Suprapubic skin (tissue), 4 donors: ENCODE measurements at regions not wholly inside any gene's neighbourhood (a gene's known extent, or its start where the extent isn't known, plus 50 kb on each side); places are given as distances from the start of the nearest gene placed in this dataset.

Experiments
- DNase-seq, 2 donors: peaks; one replicate each; pipeline ENCODE4 v3.0.0-alpha.2; 2019; ENCODE audit warnings: low spot score in 2 of 2
- H3K27ac ChIP-seq: fragments of 200-600 bp; sonication (generic); one replicate; pipeline ENCODE4 v1.5.1; 2019
- H3K27me3 ChIP-seq: fragments of 200-600 bp; sonication (generic); one replicate; pipeline ENCODE4 v1.5.1; 2019
- H3K36me3 ChIP-seq: fragments of 200-600 bp; sonication (generic); one replicate; pipeline ENCODE4 v1.5.1; 2019
- H3K4me1 ChIP-seq: fragments of 200-600 bp; sonication (generic); one replicate; pipeline ENCODE4 v1.5.1; 2019
- H3K4me3 ChIP-seq: fragments of 200-600 bp; sonication (generic); one replicate; pipeline ENCODE4 v1.5.1; 2019; ENCODE audit warnings: mild to moderate bottlenecking
- H3K9me3 ChIP-seq: fragments of 200-600 bp; sonication (generic); one replicate; pipeline ENCODE4 v1.5.1; 2019
- CTCF ChIP-seq, 2 donors: fragments of 200-600 bp in 1 of 2; fragments of 450-650 bp in 1 of 2; sonication (generic) in 1 of 2; IDR thresholded peaks; one replicate each; pipeline ENCODE4 v1.5.1; 2016 to 2019; ENCODE audit warnings: antibody characterized with exemption in 2 of 2, mild to moderate bottlenecking in 1 of 2, moderate library complexity in 1 of 2
- EP300 ChIP-seq: sonication (generic); formaldehyde crosslinking; IDR thresholded peaks from one replicate; pipeline ENCODE4 v1.6.1; 2017; ENCODE audit warnings: antibody characterized with exemption
- POLR2A ChIP-seq, 2 donors: fragments of 450-650 bp; IDR thresholded peaks; one replicate each; pipeline ENCODE4 v1.6.1; 2017; ENCODE audit warnings: antibody characterized with exemption in 2 of 2, mild to moderate bottlenecking in 2 of 2, moderate library complexity in 2 of 2
- POLR2AphosphoS5 ChIP-seq, 3 donors: sonication (generic); formaldehyde crosslinking; IDR thresholded peaks; one replicate each; pipeline ENCODE4 v1.6.1; 2017; ENCODE audit warnings: antibody characterized with exemption in 3 of 3
- WGBS: methylation state at CpG from one replicate; pipeline ENCODE4 v1.1.5; 2018; 5-methylcytosine and 5-hydroxymethylcytosine counted together

GRCh38 chr7:52154382-52154781 is 837.8 kb upstream of the COBL start:
- TF ChIP-seq EP300 = no peak
- no peak for TF ChIP-seq CTCF (IDR thresholded peaks at IDR 0.05)
- TF ChIP-seq POLR2AphosphoS5 (IDR thresholded peaks at IDR 0.05) = no peak
- TF ChIP-seq POLR2A (IDR thresholded peaks at IDR 0.05) = no peak
- Histone ChIP-seq H3K4me1 (no peaks in the 10 kb centered on the region), H3K36me3 (no peaks in the 10 kb centered on the region), H3K4me3 (no peak overlapping the region), H3K9me3 (no peaks in the 10 kb centered on the region), H3K27me3 (no peaks in the 10 kb centered on the region), H3K27ac (no peak overlapping the region)
- 94% methylated on average over 2 of the region's 2 CpGs for WGBS
- no peak for DNase-seq

- DNase-seq = no peak
- no peak overlapping the region for H3K27ac ChIP-seq
- WGBS = 53% methylated on average over 1 of the region's 1 CpG
- TF ChIP-seq POLR2A (IDR thresholded peaks at IDR 0.05) (no peak), POLR2AphosphoS5 (IDR thresholded peaks at IDR 0.05) (no peak), CTCF (IDR thresholded peaks at IDR 0.05) (no peak), EP300 (no peak)
- H3K4me3 ChIP-seq = no peak overlapping the region
- H3K9me3 ChIP-seq = no peaks in the 10 kb centered on the region
- H3K4me1 ChIP-seq = no peaks in the 10 kb centered on the region
- H3K36me3 ChIP-seq = no peaks in the 10 kb centered on the region
- H3K27me3 ChIP-seq = no peaks in the 10 kb centered on the region
Measured at GRCh38 chr7:52151559-52151958, 835.0 kb upstream of the COBL start.

- Histone ChIP-seq H3K27ac (no peak overlapping the region), H3K4me1 (no peaks in the 10 kb centered on the region), H3K9me3 (no peaks in the 10 kb centered on the region), H3K36me3 (no peaks in the 10 kb centered on the region), H3K4me3 (no peak overlapping the region), H3K27me3 (no peaks in the 10 kb centered on the region)
- no peak for TF ChIP-seq POLR2AphosphoS5 (IDR thresholded peaks at IDR 0.05)
- TF ChIP-seq POLR2A (IDR thresholded peaks at IDR 0.05) = no peak
- TF ChIP-seq EP300 = no peak
- TF ChIP-seq CTCF (IDR thresholded peaks at IDR 0.05) = no peak
- WGBS = 62% methylated on average over 2 of the region's 2 CpGs
- DNase-seq = no peak
Measured at GRCh38 chr7:52150952-52151351, 834.3 kb upstream of the COBL start.

GRCh38 chr7:52146871-52147634 is 830.4 kb upstream of the COBL start:
- 63% methylated on average over 6 of the region's 6 CpGs for WGBS
- H3K4me1 ChIP-seq = no peaks in the 10 kb centered on the region
- TF ChIP-seq CTCF (IDR thresholded peaks at IDR 0.05) (no peak), EP300 (no peak), POLR2A (IDR thresholded peaks at IDR 0.05) (no peak), POLR2AphosphoS5 (IDR thresholded peaks at IDR 0.05) (no peak)
- H3K27me3 ChIP-seq = no peaks in the 10 kb centered on the region
- H3K36me3 ChIP-seq = no peaks in the 10 kb centered on the region
- no peak overlapping the region for H3K27ac ChIP-seq
- no peak for DNase-seq
- H3K4me3 ChIP-seq = no peak overlapping the region
- no peaks in the 10 kb centered on the region for H3K9me3 ChIP-seq

- H3K9me3 ChIP-seq = peaks cover 7% of the 10 kb centered on the region
- H3K27ac ChIP-seq = no peak overlapping the region
- no peaks in the 10 kb centered on the region for H3K27me3 ChIP-seq
- H3K4me3 ChIP-seq = no peak overlapping the region
- TF ChIP-seq EP300 = no peak
- TF ChIP-seq CTCF (IDR thresholded peaks at IDR 0.05) = no peak
- TF ChIP-seq POLR2AphosphoS5 (IDR thresholded peaks at IDR 0.05) = no peak
- no peak for TF ChIP-seq POLR2A (IDR thresholded peaks at IDR 0.05)
- no peaks in the 10 kb centered on the region for H3K36me3 ChIP-seq
- no peaks in the 10 kb centered on the region for H3K4me1 ChIP-seq
- WGBS = 54% methylated on average over 4 of the region's 4 CpGs
- no peak for DNase-seq
Measured at GRCh38 chr7:52143219-52143618, 826.6 kb upstream of the COBL start.
